ENCODE measurements at regions not wholly inside any gene's neighbourhood (a gene's known extent, or its start where the extent isn't known, plus 50 kb on each side); places are given as distances from the start of the nearest gene placed in this dataset.

DNA sequence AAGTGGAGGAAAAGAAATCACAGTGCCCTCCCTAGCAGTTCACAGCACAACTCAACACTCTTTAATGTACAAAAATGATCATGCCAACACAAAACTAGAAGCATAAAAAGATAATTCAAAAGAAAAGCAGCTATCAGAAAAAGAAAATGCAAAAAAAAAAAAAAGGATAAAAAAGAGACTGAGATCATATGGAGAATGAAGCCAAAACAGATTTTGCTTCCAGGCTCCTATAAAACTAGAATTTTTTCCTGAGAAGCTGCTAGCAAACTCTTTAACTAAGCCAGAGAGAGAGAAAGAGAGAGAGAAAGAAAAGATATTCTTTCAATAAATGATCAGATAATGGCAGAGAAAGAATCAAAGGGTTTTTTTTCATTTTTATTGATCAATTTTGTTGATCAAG is 288.0 kb upstream of the ANKRD30A start:
- TF ChIP-seq POLR2A (IDR thresholded peaks at IDR 0.05; ENCODE audit: low read depth, low read length) (no peak), POLR2AphosphoS5 (IDR thresholded peaks at IDR 0.05; ENCODE audit: low read depth, low read length) (no peak), TAF1 (IDR thresholded peaks at IDR 0.05; ENCODE audit: borderline replicate concordance, low read depth, low read length) (no peak)

Data from GM12892 (cell line).